ENCODE measurements at regions not wholly inside any gene's neighbourhood (a gene's known extent, or its start where the extent isn't known, plus 50 kb on each side); places are given as distances from the start of the nearest gene placed in this dataset.
"Not testable (repeated sequence)": the region's sequence is repeated elsewhere in the genome, so short reads cannot be mapped to it uniquely, and the experiment has no call there.

DNA sequence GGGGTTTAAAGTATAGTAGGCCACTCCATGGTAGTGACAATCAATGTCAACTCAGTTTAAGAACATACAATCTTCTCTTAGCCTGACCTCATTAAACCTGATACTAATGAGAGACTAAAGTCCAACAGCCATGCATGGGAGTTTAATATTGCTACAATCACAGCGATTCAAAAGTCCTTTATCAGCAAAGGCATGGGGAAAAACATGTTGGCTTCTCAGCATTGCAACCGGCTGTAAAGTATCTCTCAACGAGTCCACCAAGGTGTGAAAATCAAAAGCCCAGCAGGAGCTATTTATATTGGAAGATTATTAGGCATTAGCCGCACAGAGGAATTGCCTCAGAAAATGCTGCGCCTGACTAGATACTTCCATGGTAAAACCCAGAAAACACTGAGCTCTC is 256.7 kb upstream of the PGRMC2 start:
- intact Hi-C loops (cut with DNase I), result no loop called here
- no peak for DNase-seq

DNA sequence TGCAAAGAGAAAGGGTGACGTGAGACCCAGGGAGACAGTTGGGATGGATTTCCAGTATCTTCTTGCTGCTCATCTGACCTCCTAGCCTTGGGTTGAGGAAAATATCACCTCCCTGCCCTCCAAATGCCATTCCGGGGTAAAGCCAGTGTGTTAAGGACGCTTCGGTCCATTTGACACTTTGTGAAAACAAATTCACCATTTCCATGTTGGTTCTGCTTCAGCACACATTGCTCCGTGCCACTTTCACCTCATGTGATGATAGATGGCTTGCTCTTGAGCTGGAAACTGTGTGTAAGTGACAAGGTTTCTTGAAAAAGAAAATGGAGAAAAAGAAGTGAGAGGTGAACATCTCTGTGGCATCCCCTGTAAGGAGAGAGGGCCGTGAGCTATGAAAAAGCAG is 256.1 kb upstream of the PGRMC2 start:
- intact Hi-C loops (cut with DNase I), result no loop called here
- no peak for DNase-seq

DNA sequence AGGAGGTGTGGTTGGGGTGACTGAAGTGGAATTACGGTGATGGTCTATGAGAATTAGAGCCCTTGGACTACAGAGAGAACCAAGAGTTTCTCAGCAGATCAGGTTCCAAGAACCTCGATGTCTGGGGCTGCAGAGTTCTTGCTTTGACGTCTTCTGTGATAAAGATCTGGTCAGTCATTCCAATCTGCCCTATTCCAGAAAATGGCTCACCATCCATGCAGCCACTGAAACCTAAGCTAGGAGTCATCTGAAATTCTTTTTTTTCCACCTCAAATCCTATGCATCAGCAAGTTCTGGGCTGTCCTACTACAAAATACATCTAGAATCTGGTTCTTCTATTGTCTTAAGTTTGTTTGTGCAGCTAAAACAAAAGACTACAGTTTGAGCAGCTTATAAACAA is 254.4 kb upstream of the PGRMC2 start:
- no peak for DNase-seq
- intact Hi-C loops (cut with DNase I), result no loop called here

DNA sequence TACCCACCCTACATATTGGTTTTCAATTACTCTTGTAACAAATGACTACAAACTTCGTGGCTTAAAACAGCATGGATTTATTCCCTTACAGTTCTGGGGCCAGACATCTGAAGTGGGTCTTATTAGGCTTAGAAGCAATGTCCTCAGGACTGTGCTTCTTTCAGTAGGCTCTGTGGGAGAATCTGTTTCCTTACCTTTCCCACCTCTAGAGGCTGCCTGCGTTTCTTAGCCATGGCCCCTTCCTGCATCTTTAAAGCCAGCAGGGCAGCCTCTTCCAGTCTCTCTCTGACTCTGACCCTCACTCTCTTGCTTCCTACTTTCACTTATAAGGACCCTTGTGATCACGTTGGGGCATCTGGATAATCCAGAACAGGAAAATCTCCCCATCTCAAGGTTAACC is 252.5 kb upstream of the PGRMC2 start:
- intact Hi-C loops (cut with DNase I), result no loop called here
- no peak for DNase-seq

DNA sequence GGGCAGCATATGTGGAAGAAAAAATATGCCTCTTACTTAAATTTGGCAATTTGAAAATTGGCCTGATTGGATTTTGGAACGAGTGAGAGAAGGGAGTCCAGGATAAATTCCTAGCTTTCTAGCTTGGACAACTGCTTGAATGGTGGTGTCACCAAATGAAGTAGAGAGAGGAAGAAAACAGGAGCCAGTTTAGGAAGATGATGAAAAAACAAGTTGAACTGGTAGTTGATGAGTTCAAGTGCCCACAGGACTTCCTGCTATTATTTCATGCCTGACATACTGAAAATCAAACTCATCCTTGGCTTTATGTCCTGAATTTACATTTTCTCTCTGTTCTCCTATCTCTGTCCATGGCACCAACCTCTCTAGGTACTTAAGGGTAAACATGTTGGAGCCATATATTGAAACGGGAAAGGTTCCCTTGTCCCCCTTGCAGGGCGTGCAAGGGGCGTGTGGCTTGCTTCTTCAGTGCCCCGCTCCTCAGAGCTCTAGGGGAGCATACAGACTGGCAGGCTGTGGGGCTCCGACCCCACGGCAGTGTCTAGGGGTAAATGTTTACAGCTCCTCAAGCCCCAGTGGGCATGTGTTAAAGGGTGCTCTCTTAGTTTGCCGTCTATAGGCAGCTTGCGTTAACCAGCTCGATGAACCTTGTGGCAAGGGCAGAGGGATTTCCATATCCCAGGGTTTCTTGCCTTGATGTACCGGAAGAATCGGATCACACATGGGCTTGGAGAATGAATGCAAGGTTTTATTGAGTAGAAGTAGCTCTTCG is 250.7 kb upstream of the PGRMC2 start:
- intact Hi-C loops (cut with DNase I), result no loop called here
- no peak for DNase-seq

DNA sequence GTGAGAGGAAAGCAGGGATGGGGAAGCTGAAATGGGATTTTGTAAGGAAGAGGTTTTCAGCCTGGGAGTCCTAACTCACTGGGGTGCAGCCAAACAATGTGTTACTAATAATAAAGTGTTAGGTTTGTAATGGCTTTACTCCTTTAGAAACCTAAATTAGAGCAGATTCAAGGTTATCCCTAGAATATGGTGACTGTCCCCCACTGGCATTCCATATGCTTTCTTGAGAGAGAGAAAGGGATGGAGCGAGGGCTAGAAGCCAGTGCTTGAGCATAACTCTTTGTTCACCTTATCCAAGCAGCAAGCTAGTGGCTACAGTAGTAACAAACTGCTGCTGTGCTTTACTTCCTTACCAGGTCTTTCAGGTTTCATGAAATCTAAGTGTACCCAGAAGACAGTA is 249.1 kb upstream of the PGRMC2 start:
- no peak for DNase-seq
- intact Hi-C loops (cut with DNase I), result no loop called here

DNA sequence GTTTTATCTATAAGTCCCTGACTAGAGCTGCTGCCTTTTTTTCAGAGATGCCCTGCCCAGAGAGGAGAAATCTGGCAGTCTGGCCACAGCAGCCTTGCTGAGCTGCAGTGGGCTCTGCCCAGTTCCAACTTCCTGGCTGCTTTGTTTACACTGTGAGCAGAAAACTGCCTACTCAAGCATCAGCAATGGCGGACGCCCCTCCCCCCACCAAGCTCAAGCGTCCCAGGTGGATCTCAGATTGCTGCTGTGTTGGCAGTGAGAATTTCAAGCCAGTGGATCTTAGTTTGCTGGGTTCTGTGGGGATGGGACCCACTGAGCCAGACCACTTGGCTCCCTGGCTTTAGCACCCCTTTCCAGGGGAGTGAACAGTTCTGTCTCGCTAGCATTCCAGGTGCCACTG is 247.9 kb upstream of the PGRMC2 start:
- intact Hi-C loops (cut with DNase I); DNase-seq: not testable (repeated sequence)

DNA sequence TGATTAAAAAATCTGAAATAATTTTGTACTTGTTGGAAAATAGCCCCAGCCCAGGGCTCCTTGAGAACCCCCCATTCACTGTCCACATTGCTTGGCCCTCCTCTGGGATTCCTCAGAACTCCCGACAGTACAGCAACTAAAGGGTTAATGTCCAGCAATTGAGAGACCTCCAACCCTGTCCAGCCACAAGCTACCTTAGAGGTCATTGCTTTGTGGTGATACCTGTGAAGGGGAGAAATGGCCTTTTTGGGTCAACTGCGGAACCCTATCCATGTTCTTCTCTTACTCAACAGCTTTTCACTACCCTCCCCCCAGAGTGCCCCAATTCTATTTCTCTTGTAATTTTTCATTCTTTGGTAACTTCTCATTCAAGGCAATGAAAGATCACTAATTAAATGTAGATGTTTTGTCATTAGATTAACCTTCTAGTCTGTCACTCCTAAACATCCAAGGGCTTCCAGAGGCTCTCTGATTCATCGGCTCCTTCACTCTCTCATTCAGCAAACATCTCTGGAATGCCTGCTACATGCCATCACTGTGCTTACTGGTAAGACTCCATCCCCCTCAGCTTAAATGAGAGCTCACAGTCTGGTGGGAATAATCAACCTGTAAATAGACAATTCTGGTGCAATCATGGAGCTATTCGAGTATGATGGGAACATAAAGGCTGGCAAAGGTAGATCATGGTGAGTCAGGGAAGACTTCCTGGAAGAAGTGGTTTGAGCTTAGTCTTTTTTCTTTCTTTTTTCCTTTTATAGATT is 241.4 kb upstream of the PGRMC2 start:
- intact Hi-C loops (cut with DNase I), result no loop called here
- DNase-seq, result no peak

DNA sequence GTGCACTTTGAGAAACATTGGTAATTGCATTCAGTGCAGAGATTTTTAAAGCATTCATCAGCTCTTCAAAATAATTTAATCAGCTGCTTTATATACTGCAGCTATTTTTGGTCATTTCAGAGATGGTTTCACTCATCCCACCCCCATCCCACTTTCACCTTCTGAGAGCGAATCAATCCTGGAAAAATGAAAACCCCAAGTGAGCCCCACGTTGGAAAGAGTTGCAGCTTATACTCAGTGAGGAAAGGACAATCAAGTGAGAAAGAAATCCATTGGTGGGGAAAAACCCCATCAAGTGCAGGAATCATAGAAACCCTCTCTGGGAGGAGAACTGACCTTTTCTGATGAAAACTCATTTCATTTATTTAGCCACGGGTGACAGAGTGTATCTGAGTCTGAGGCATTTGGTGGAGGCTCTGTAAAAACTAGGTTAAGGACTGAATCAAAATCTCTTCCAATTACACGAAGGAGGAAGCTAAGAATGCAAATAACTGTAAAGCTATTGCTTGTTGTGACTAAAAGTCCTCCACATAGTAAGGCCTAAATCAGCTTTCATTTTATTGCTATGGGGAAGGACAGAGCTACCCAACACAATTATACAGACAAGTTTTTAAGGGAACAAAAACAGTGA is 240.4 kb upstream of the PGRMC2 start:
- no peak for DNase-seq
- intact Hi-C loops (cut with DNase I), result no loop called here

DNA sequence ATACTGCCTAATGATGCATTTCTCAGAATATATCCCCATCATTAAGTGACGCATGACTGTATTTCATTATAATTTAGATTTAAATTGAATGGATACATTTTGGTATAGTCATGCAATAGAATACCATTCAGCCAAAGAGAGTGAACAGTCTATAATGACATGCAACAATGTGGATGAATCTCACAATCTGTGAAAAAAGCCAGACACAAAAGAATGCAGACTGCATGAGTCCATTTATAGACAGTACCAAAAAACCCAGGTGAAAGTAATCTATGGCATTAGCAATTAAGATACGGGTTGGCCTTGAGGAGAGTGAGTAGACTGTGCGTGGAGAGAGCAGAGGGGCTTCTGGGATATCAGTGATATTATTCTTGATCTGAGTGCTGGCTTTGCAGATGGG is 239.7 kb upstream of the PGRMC2 start:
- intact Hi-C loops (cut with DNase I), result no loop called here

DNA sequence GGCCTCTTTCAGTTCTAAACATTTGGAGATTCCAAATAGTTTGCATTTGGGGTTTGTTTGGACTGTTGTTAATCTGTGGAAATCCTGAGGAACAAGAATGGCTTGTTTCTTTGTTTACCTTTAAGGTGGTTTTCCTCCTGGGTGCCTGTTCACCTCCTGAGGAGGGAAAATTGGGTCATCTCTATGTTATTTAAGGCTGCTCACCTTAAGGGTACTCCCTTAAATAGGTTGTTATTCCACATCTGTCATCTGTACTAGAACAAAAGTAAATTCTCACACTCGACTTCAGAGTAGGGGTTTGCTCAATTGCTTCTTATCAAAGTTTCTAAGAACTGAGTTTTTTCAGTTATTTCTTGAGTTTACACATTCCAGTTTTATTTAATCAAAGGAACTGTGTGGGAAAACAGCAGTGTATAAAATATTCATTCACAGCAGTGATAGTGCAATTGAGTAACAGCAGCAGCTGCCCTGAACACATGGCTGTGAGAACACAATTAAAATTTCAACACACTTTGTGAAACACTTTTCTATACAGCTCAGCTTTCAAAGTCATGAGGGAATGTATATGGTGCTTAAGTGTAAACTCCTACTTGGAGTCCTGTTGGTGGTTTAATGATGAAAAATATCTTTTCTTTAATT is 238.5 kb upstream of the PGRMC2 start:
- intact Hi-C loops (cut with DNase I), result no loop called here
- DNase-seq, result no peak

More for the DNA sequence above, 239.7 kb upstream of the PGRMC2 start:
- DNase-seq, result no peak

DNA sequence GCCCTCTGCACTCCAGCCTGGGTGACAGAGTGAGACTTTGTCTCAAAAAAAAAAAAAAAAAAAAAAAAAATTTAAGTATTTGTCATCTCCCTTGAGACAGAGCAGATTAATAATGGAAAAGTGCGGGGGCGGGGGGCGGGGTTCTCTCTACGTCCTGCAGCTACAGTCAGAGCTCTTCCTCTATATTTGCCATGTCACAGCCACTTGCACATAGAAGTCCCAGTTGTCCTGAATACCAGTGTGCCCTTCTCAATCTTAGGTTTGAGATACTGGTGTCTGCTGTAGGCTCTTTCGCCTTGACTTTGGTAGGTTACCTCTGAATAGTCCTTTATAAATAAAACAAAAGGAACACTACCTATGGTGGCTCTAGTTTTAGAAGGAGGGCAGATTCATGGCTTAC is 237.8 kb upstream of the PGRMC2 start:
- intact Hi-C loops (cut with DNase I), result no loop called here
- no peak for DNase-seq

DNA sequence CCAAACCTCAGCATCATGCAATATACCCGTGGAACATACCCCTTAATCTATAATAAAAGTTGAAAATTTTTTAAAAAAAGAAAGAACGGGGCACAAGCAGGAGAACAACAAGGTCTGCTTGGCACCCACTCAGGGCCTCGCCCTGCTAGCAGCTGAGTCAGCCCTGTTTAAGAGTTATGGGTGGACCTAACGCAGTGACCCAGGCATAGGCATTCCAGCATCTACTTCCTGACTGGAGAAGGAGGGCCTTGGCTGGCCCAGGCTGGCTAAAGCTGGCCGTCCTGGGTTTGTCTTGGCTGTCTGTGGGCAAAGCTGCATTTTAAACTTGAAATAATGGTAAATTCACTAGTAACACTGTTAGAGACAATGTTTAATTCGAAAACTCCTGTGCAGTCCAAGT is 236.7 kb upstream of the PGRMC2 start:
- DNase-seq, result no peak
- intact Hi-C loops (cut with DNase I), result no loop called here

DNA sequence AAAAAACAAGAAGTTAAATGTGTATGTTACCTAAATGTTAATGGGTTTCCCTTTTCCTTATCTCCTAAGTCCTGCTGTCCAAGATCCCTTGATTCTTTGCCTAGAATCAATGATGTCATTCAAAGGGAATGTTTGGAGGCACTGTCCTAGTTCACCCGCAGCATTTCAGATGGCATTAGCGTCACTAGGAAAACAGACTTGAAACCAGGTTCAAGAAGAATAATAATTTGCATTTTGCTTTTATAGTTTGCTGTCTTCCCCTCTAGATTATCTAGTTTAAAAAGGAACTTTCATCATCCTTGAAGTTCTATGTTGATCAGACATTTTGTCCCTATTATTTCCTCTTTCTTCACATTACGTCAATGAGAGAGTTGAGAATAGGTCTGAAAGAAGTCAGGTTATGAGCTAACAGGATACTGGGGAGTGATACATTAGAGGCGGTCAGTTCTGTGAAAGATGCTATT is 234.1 kb upstream of the PGRMC2 start:
- intact Hi-C loops (cut with DNase I), result no loop called here
- DNase-seq, result no peak

DNA sequence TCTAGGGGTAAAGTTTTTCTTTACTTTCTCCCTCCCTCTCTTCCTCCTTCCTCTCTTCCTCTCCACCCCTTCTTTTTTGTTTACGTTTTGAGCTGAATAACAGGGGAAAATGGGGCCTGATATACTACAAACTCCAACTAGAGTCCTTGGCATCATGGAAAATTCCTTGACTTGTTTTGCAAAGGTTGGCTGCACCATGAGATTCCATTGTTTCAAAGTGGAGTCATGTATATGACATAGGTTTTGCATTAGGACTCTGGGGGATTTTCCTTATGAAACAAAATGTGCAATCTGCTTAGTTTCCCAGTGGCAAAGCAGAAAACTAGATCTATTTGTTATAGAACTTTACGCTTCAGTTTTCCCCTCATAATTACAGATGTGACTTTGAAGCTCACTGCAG is 233.5 kb upstream of the PGRMC2 start:
- intact Hi-C loops (cut with DNase I), result no loop called here
- no peak for DNase-seq

DNA sequence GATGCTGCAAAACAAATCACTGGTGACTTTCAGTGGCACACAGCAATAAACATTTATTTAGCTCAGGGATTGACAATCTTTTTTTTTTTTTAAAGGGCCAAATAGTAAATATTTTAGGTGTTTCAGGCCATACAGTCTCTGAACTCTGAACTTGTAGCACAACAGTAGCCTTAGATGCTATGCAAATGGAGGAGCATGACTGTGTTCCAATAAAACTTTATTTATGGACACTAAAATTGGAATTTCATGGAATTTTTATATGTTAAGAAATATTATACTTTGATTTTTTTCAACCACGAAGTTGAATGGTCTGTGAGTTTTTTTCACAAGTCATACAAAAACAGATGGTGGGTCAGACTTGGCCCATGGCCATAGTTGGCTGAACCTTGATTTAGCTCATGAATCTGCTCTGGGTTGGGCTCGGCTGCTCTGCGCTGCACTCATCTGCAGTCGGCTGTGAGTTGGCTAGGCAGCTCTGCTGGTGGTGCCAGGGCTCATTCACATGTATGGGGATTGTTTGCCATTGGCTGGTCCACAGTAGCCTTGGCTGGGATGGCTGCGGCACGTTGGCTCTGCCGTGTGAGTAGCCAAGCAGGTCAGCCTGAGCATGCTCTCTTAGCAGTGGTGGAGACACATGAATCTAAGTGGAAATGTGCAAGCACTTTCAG is 231.7 kb upstream of the PGRMC2 start:
- peak in 4 of 10 donors; percentile 12 to 78 (median 52) for DNase-seq

DNA sequence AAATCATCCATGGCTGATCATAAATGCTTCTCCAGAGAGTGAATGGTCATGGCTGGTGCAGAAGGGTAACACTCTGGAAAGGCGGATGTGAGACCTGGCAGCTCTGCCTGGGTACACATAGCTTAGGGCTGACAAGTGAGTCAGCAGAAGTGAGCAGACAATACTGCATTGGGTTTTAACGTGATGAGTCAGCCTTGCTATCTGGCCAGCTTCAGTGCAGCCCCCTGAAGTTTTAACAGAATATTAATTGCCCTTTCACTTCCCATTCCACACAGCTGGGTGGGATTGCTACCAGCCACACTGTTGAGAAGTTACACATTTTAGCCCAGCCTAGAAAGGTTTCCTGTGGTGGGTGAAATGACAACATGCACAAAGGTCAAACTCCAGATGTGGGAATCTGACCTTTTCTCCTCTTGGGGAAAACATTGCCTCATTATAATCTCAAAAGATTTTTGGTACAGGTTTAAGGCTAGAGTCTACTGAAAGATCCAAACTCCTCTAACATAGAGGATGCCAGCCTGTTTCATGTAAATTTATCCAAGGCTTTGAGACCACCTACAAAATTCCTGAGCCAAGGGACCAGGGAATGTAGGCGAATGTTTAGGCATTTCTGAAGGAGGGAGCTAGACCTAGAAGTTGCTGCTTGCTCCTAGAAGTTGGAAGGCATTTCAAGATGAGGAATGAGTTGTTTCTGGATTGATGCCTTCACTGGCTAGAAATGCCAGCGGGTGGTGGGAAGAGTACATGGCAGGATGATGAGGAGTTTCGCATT is 230.3 kb upstream of the PGRMC2 start:
- intact Hi-C loops (cut with DNase I), result no loop called here

More for the DNA sequence above, 231.7 kb upstream of the PGRMC2 start:
- intact Hi-C loops (cut with DNase I), result no loop called here

DNA sequence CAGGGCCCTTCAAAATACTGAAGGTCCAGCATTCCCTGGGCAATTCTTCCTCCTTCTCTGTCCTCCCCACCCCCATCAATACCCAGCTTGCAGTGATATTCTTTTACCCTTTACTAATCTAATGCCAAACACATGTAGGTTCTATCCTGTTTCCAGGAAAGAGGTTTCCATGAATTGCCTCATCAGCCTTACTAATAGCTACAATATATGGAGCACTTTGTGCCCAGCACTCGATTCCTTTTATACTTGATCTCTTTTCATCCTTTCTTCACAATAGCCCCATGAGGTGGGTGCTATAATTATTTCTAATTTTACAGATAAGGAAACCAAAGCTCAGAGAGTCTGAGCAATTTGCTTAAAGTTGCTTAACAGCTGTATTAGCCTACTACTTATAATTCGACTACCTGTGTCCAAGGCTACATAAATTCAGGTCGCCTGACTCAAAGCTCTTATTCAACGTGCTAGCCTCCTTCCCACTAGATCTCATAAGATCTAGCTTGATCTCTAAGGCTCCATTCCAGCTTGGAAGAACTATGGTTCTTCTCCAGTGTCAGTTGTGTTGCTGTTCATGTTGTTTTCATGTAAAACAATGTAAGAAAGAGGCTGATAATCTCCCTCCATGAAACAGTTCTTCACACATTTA is 229.6 kb upstream of the PGRMC2 start:
- intact Hi-C loops (cut with DNase I), result no loop called here
- no peak for DNase-seq

More for the DNA sequence above, 230.3 kb upstream of the PGRMC2 start:
- no peak for DNase-seq

DNA sequence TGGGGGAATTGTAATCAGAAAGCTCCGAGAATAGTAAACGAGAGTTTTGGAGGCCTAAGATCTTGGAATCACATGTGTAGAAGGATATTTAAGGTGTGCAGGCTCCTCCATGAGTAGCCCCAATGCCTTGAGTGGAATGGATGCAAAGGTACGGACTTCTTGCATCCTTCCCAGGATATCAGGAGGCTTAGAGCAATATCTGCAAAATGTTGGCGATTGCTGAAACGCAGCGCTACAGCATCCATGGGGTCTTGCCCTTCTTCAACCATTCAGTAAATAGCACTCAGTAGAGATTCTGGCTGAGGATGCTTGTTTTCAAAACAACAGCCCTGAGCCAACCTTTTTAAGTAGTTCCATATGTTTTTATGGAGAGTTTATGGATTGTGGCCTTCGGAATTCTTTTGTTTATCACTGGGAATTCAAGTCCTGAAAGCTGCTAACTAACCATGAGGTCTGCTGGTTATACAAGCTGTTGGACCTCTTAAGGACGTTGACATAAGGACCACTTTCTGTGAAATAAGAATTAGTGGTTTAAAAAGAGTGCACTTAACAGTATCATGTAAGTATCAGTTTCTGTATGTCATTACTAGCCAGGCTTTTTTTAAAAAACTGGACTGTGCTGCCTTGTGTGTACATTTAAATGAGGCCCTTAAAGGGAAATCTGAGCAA is 228.8 kb upstream of the PGRMC2 start:
- intact Hi-C loops (cut with DNase I), result no loop called here
- no peak for DNase-seq
